Panc1 (cell line): ENCODE measurements at regions not wholly inside any gene's neighbourhood (a gene's known extent, or its start where the extent isn't known, plus 50 kb on each side); places are given as distances from the start of the nearest gene placed in this dataset.

Source experiments
- CTCF ChIP-seq: fragments of 450-650 bp; IDR thresholded peaks from 2 replicates; pipeline ENCODE4 v1.5.1; 2017; ENCODE audit warnings: mild to moderate bottlenecking
- POLR2AphosphoS5 ChIP-seq: IDR thresholded peaks from 2 replicates; pipeline ENCODE4 v1.6.1; 2012; ENCODE audit warnings: mild to moderate bottlenecking, low read depth, low read length, moderate library complexity
- REST ChIP-seq, 2 experiments: IDR thresholded peaks; 2 replicates each; pipeline ENCODE4 v1.6.1; 2011 to 2012; ENCODE audit warnings: low read depth in 2 of 2, control low read depth in 1 of 2, low read length in 1 of 2, mild to moderate bottlenecking in 1 of 2, moderate library complexity in 1 of 2; ENCODE audit not compliant: insufficient read depth in 1 of 2
- SIN3A ChIP-seq: IDR thresholded peaks from 2 replicates; pipeline ENCODE4 v1.6.1; 2012; ENCODE audit warnings: low read depth, mild to moderate bottlenecking, low read length, moderate library complexity, borderline replicate concordance; ENCODE audit not compliant: insufficient read depth
- TCF7L2 ChIP-seq: IDR thresholded peaks from 2 replicates; pipeline ENCODE4 v1.6.1; 2011; ENCODE audit warnings: mild to moderate bottlenecking, low read depth, low read length, inconsistent platforms

- TF ChIP-seq CTCF (no peak), POLR2AphosphoS5 (no peak), REST (IDR thresholded peaks at IDR 0.05; ENCODE audit: insufficient read depth in 1 of 2, low read depth in 2 of 2, low read length in 1 of 2) (no peak), SIN3A (no peak), TCF7L2 (no peak)
Measured at GRCh38 chr14:89032086-89032649, 207.7 kb downstream of the TTC8 start.
